ENCODE measurements at regions not wholly inside any gene's neighbourhood (a gene's known extent, or its start where the extent isn't known, plus 50 kb on each side); places are given as distances from the start of the nearest gene placed in this dataset.

DNA sequence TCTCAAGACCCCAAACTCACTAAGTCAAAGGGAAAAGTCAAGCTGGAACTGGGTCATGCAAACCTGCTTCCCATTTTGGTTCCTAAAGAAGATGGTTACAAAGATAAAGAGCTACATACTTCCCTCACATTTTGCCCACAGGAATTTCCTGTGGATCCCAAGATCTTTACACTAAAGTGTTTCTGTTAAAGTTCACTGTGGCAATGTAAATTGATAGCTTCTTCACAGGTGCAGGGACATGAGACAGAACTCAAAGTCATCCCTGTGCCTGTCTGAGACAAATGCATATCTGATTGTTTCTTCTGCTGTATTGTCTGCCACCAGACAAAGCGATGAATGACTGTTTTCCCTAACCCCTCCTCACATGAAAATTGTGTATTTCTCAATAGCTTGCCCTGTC is 567.8 kb downstream of the ZIC1 start:
- DNase-seq (no peak), ATAC-seq (ENCODE audit: low read depth) (no peak)
- Histone ChIP-seq H3K23ac (ENCODE audit: low read depth, low read length) (no peak overlapping the region), H3K14ac (replicated peaks; ENCODE audit: low read depth, low read length) (no peak overlapping the region), H2AFZ (replicated peaks; ENCODE audit: low read length, poor library complexity) (no peak overlapping the region), H3K18ac (ENCODE audit: low read depth, low read length) (no peak overlapping the region), H3K27ac (ENCODE audit: insufficient read depth, low read length) (no peak overlapping the region), H3K4me2 (ENCODE audit: low read depth, low read length) (no peak overlapping the region), H3K9me3 (ENCODE audit: control insufficient read depth, insufficient read depth, low read length) (no peaks in the 10 kb centered on the region), H3K79me1 (ENCODE audit: low read depth in 1 of 2, low read length in 2 of 2) (no peaks in the 10 kb centered on the region), H4K91ac (ENCODE audit: insufficient read depth, low read depth, low read length) (no peak overlapping the region), H4K5ac (ENCODE audit: low read depth, low read length) (no peak overlapping the region), H2BK5ac (ENCODE audit: low read depth, low read length, poor library complexity, severe bottlenecking) (no peak overlapping the region), H3K36me3 (ENCODE audit: control insufficient read depth, insufficient read depth, low read length) (no peaks in the 10 kb centered on the region), H3K9me1 (ENCODE audit: insufficient read depth, low read length) (no peaks in the 10 kb centered on the region), H3K27me3 (ENCODE audit: control insufficient read depth, insufficient read depth, low read length) (no peaks in the 10 kb centered on the region), H2BK120ac (ENCODE audit: low read depth, low read length) (no peak overlapping the region), H3K9ac (ENCODE audit: low read depth, low read length) (no peak overlapping the region), H4K8ac (ENCODE audit: low read depth in 2 of 2, low read length in 2 of 2) (no peak overlapping the region), H2BK15ac (ENCODE audit: low read depth, low read length) (no peak overlapping the region), H2AK5ac (ENCODE audit: low read depth, low read length) (no peak overlapping the region), H2AK9ac (replicated peaks; ENCODE audit: low read depth, low read length, poor library complexity) (no peak overlapping the region), H3K4me1 (ENCODE audit: control insufficient read depth, insufficient read depth, low read length) (no peaks in the 10 kb centered on the region), H3K56ac (ENCODE audit: extremely low read depth, insufficient read depth, low read length) (no peak overlapping the region), H3K4me3 (ENCODE audit: insufficient read depth, low read depth, low read length) (no peak overlapping the region), H4K20me1 (ENCODE audit: insufficient read depth, low read length) (no peaks in the 10 kb centered on the region), H3K4ac (ENCODE audit: low read depth, low read length) (no peak overlapping the region), H2BK20ac (ENCODE audit: low read depth, low read length) (no peak overlapping the region)
- intact Hi-C loops (cut with micrococcal nuclease) (no loop called here), dilution Hi-C loops (cut with HindIII; ENCODE audit: low sequenced_read_pairs, unreplicated experiment) (no loop called here), in situ Hi-C loops (cut with MboI; ENCODE audit: low sequenced_read_pairs) (no loop called here)
- ChIA-PET POLR2A (ENCODE audit: unreplicated experiment) (no interaction called here), CTCF (no interaction called here)
- no CpG with 5 or more reads among the region's 1 CpG for WGBS, 2 experiments (ENCODE audit: extremely low coverage in 2 of 2, insufficient read length in 1 of 2)
- BruUV-seq (replicated peaks): no TSS peak
- TF ChIP-seq SMC3 (IDR thresholded peaks at IDR 0.05; ENCODE audit: low read depth, low read length): no peak
- no peak for TF ChIP-seq RFX5 (IDR thresholded peaks at IDR 0.05; ENCODE audit: low read depth, low read length)
- no peak for TF ChIP-seq MXI1 (IDR thresholded peaks at IDR 0.05; ENCODE audit: borderline replicate concordance, low read depth, low read length)
- TF ChIP-seq FOS (IDR thresholded peaks at IDR 0.05; ENCODE audit: low read depth, low read length): no peak
- no peak for TF ChIP-seq NFE2L2 (IDR thresholded peaks at IDR 0.05; ENCODE audit: low read depth, low read length)
- TF ChIP-seq, protein P1, sequence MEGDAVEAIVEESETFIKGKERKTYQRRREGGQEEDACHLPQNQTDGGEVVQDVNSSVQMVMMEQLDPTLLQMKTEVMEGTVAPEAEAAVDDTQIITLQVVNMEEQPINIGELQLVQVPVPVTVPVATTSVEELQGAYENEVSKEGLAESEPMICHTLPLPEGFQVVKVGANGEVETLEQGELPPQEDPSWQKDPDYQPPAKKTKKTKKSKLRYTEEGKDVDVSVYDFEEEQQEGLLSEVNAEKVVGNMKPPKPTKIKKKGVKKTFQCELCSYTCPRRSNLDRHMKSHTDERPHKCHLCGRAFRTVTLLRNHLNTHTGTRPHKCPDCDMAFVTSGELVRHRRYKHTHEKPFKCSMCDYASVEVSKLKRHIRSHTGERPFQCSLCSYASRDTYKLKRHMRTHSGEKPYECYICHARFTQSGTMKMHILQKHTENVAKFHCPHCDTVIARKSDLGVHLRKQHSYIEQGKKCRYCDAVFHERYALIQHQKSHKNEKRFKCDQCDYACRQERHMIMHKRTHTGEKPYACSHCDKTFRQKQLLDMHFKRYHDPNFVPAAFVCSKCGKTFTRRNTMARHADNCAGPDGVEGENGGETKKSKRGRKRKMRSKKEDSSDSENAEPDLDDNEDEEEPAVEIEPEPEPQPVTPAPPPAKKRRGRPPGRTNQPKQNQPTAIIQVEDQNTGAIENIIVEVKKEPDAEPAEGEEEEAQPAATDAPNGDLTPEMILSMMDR (conservative IDR thresholded peaks at IDR 0.05; ENCODE audit: low read depth, low read length): no peak
- TF ChIP-seq RAD21 (IDR thresholded peaks at IDR 0.05; ENCODE audit: low read length): no peak
- TF ChIP-seq CEBPB (IDR thresholded peaks at IDR 0.05; ENCODE audit: low read depth, low read length): no peak
- TF ChIP-seq, protein P2, sequence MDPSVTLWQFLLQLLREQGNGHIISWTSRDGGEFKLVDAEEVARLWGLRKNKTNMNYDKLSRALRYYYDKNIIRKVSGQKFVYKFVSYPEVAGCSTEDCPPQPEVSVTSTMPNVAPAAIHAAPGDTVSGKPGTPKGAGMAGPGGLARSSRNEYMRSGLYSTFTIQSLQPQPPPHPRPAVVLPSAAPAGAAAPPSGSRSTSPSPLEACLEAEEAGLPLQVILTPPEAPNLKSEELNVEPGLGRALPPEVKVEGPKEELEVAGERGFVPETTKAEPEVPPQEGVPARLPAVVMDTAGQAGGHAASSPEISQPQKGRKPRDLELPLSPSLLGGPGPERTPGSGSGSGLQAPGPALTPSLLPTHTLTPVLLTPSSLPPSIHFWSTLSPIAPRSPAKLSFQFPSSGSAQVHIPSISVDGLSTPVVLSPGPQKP (IDR thresholded peaks at IDR 0.05; ENCODE audit: borderline replicate concordance, low read depth, low read length): no peak
- no peak for TF ChIP-seq MAFK (IDR thresholded peaks at IDR 0.05; ENCODE audit: low read depth, low read length)
- TF ChIP-seq CHD1 (IDR thresholded peaks at IDR 0.05; ENCODE audit: low read depth, low read length): no peak
- no peak for TF ChIP-seq POLR2A (IDR thresholded peaks at IDR 0.05; ENCODE audit: low read depth, low read length)
- no peak for TF ChIP-seq RCOR1 (IDR thresholded peaks at IDR 0.05; ENCODE audit: insufficient replicate concordance, low read length)
- TF ChIP-seq, protein P3, sequence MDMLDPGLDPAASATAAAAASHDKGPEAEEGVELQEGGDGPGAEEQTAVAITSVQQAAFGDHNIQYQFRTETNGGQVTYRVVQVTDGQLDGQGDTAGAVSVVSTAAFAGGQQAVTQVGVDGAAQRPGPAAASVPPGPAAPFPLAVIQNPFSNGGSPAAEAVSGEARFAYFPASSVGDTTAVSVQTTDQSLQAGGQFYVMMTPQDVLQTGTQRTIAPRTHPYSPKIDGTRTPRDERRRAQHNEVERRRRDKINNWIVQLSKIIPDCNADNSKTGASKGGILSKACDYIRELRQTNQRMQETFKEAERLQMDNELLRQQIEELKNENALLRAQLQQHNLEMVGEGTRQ (IDR thresholded peaks at IDR 0.05; ENCODE audit: low read depth, low read length): no peak
- no peak for TF ChIP-seq MAZ (IDR thresholded peaks at IDR 0.05; ENCODE audit: borderline replicate concordance, low read depth, low read length)
- TF ChIP-seq BHLHE40 (IDR thresholded peaks at IDR 0.05; ENCODE audit: low read depth, low read length): no peak

Measured in IMR-90 (cell line).